ENCODE measurements at regions not wholly inside any gene's neighbourhood (a gene's known extent, or its start where the extent isn't known, plus 50 kb on each side); places are given as distances from the start of the nearest gene placed in this dataset.

GRCh38 chr13:64756621-64757020 lies 2473.5 kb downstream of the PCDH9 start:
- DNase-seq (ENCODE audit: low spot score) = no peak
- no peak overlapping the region for H2AFZ ChIP-seq
- Mint-ChIP-seq H3K4me1 (peaks cover 24% of the 10 kb centered on the region), H3K4me3 (no peak overlapping the region), H3K27me3 (ENCODE audit: insufficient read depth, low read depth, poor library complexity) (no peaks in the 10 kb centered on the region), H3K9me3 (no peaks in the 10 kb centered on the region; the same call in 2 of the 3 replicates), H3K36me3 (ENCODE audit: low read depth) (peaks cover 5% of the 10 kb centered on the region; the same call in 1 of the 3 replicates), H3K27ac (no peak overlapping the region)
- H3K27me3 ChIP-seq (ENCODE audit: insufficient read depth) = no peaks in the 10 kb centered on the region
- no peaks in the 10 kb centered on the region for H4K20me1 ChIP-seq (replicated peaks; ENCODE audit: insufficient read depth)
- H3K4me2 ChIP-seq = no peak overlapping the region
- H3K27ac ChIP-seq (ENCODE audit: low read depth) = no peak overlapping the region
- ATAC-seq = no peak
- H3K36me3 ChIP-seq (ENCODE audit: insufficient read depth) = no peaks in the 10 kb centered on the region
- no peaks in the 10 kb centered on the region for H3K79me2 ChIP-seq (replicated peaks; ENCODE audit: insufficient read depth)
- no peak overlapping the region for H3K4me3 ChIP-seq
- no peaks in the 10 kb centered on the region for H3K9me2 ChIP-seq (ENCODE audit: insufficient read depth)
- H3K4me1 ChIP-seq (ENCODE audit: insufficient read depth) = peaks cover 12% of the 10 kb centered on the region; the same call in 1 of the 2 replicates
- H3F3A ChIP-seq (replicated peaks; ENCODE audit: low read depth) = no peaks in the 10 kb centered on the region
- TF ChIP-seq, protein P1, sequence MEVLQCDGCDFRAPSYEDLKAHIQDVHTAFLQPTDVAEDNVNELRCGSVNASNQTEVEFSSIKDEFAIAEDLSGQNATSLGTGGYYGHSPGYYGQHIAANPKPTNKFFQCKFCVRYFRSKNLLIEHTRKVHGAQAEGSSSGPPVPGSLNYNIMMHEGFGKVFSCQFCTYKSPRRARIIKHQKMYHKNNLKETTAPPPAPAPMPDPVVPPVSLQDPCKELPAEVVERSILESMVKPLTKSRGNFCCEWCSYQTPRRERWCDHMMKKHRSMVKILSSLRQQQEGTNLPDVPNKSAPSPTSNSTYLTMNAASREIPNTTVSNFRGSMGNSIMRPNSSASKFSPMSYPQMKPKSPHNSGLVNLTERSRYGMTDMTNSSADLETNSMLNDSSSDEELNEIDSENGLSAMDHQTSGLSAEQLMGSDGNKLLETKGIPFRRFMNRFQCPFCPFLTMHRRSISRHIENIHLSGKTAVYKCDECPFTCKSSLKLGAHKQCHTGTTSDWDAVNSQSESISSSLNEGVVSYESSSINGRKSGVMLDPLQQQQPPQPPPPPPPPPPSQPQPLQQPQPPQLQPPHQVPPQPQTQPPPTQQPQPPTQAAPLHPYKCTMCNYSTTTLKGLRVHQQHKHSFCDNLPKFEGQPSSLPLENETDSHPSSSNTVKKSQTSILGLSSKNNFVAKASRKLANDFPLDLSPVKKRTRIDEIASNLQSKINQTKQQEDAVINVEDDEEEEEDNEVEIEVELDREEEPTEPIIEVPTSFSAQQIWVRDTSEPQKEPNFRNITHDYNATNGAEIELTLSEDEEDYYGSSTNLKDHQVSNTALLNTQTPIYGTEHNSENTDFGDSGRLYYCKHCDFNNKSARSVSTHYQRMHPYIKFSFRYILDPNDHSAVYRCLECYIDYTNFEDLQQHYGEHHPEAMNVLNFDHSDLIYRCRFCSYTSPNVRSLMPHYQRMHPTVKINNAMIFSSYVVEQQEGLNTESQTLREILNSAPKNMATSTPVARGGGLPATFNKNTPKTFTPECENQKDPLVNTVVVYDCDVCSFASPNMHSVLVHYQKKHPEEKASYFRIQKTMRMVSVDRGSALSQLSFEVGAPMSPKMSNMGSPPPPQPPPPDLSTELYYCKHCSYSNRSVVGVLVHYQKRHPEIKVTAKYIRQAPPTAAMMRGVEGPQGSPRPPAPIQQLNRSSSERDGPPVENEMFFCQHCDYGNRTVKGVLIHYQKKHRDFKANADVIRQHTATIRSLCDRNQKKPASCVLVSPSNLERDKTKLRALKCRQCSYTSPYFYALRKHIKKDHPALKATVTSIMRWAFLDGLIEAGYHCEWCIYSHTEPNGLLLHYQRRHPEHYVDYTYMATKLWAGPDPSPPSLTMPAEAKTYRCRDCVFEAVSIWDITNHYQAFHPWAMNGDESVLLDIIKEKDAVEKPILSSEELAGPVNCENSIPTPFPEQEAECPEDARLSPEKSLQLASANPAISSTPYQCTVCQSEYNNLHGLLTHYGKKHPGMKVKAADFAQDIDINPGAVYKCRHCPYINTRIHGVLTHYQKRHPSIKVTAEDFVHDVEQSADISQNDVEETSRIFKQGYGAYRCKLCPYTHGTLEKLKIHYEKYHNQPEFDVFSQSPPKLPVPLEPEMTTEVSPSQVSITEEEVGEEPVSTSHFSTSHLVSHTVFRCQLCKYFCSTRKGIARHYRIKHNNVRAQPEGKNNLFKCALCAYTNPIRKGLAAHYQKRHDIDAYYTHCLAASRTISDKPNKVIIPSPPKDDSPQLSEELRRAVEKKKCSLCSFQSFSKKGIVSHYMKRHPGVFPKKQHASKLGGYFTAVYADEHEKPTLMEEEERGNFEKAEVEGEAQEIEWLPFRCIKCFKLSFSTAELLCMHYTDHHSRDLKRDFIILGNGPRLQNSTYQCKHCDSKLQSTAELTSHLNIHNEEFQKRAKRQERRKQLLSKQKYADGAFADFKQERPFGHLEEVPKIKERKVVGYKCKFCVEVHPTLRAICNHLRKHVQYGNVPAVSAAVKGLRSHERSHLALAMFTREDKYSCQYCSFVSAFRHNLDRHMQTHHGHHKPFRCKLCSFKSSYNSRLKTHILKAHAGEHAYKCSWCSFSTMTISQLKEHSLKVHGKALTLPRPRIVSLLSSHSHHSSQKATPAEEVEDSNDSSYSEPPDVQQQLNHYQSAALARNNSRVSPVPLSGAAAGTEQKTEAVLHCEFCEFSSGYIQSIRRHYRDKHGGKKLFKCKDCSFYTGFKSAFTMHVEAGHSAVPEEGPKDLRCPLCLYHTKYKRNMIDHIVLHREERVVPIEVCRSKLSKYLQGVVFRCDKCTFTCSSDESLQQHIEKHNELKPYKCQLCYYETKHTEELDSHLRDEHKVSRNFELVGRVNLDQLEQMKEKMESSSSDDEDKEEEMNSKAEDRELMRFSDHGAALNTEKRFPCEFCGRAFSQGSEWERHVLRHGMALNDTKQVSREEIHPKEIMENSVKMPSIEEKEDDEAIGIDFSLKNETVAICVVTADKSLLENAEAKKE (CRISPR knock-in tag; IDR thresholded peaks at IDR 0.05) = no peak
- TF ChIP-seq EZH2phosphoT487 (IDR thresholded peaks at IDR 0.05; ENCODE audit: unreplicated experiment) = no peak
- no peak for TF ChIP-seq STAT1 (IDR thresholded peaks at IDR 0.05; ENCODE audit: unreplicated experiment)
- TF ChIP-seq EZH2 (IDR thresholded peaks at IDR 0.05; ENCODE audit: low read depth, unreplicated experiment) = no peak
- TF ChIP-seq ZNF331 (CRISPR knock-in tag; IDR thresholded peaks at IDR 0.05; ENCODE audit: low read depth) = no peak
- no peak for TF ChIP-seq JUNB (IDR thresholded peaks at IDR 0.05; ENCODE audit: unreplicated experiment)
- no peak for TF ChIP-seq NANOG (IDR thresholded peaks at IDR 0.05; ENCODE audit: borderline replicate concordance)
- TF ChIP-seq CREB1 (CRISPR knock-in tag; IDR thresholded peaks at IDR 0.05; ENCODE audit: low read depth) = no peak
- TF ChIP-seq REST (IDR thresholded peaks at IDR 0.05; ENCODE audit: unreplicated experiment) = no peak
- TF ChIP-seq, protein P2, sequence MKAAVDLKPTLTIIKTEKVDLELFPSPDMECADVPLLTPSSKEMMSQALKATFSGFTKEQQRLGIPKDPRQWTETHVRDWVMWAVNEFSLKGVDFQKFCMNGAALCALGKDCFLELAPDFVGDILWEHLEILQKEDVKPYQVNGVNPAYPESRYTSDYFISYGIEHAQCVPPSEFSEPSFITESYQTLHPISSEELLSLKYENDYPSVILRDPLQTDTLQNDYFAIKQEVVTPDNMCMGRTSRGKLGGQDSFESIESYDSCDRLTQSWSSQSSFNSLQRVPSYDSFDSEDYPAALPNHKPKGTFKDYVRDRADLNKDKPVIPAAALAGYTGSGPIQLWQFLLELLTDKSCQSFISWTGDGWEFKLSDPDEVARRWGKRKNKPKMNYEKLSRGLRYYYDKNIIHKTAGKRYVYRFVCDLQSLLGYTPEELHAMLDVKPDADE (IDR thresholded peaks at IDR 0.05) = no peak
- TF ChIP-seq ZNF114 (CRISPR knock-in tag; IDR thresholded peaks at IDR 0.05) = no peak
- no peak for TF ChIP-seq CTCF (conservative IDR thresholded peaks at IDR 0.05; ENCODE audit: low read depth in 2 of 2)
- TF ChIP-seq POLR2AphosphoS5 (IDR thresholded peaks at IDR 0.05; ENCODE audit: low read depth) = no peak

Measured in GM23338 (cell line).